Mesenteric fat pad (tissue), 1 donor: ENCODE measurements at regions not wholly inside any gene's neighbourhood (a gene's known extent, or its start where the extent isn't known, plus 50 kb on each side); places are given as distances from the start of the nearest gene placed in this dataset.

Experiments used
- DNase-seq: peaks from one replicate; pipeline ENCODE4 v3.0.0-alpha.2; 2020; ENCODE audit warnings: low spot score
- donor health status: DM: yes; HTN: yes; CAD: no.

DNA sequence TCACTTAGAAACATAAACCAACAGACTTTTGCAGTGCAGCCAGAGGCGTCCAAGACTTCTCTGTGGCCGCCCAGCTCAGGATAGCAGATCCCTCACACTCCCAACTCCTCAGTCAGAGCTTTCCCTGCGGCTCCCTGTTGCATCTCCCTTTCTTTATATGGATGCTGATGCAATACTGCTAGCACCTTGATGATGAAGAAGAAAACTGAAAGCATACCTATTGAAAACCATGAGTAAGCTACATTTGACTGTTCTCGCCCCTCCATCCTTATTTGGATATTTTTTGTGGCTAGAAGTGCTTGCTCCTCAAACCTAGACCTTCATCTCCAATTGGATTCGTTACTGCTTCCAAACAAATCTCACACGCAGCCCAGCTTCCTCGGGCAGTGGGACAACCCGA lies 57.3 kb upstream of the UBL3 start:
- DNase-seq, result no peak

GRCh38 chr13:29906432-29907011 lies 56.1 kb upstream of the UBL3 start:
- no peak for DNase-seq

DNA sequence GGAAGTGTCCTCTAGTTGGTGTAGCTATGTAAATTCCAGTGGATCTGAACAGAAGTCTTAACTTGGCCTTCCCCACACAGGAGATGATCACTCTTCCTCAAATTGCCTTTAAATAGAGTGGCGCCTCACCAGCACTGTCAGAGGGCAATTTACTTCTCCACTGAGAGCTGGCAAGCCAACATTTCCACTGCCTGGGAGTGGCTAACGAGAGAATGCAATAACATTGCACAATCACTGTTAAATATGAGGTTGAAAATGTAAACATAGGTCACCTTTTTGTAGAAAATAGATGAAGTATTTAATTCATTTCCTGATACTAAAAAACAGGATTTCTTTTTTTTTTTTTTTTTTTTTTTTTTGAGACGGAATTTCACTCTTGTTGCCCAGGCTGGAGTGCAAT lies 55.4 kb upstream of the UBL3 start:
- no peak for DNase-seq

DNA sequence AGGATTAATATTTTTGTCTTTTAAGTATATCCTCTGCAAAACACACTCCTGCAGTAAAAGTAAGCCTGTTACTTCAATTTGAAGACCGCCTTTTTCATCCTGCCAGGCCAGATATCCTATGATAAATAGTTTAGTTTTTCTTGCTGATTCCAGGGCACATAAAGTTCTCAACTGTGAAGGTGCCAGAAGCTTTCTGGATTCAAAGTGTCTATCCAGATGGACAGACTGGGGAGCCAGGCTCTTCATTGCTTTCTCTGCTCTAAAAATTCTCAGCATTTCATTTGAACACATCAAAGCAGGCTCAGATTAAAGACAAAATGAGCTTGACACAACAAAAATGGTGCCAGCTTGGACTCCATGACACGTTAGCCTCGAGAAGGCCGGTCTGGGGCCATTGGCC lies 53.6 kb upstream of the UBL3 start:
- no peak for DNase-seq

GRCh38 chr13:29903543-29903942 lies 53.1 kb upstream of the UBL3 start:
- no peak for DNase-seq

DNA sequence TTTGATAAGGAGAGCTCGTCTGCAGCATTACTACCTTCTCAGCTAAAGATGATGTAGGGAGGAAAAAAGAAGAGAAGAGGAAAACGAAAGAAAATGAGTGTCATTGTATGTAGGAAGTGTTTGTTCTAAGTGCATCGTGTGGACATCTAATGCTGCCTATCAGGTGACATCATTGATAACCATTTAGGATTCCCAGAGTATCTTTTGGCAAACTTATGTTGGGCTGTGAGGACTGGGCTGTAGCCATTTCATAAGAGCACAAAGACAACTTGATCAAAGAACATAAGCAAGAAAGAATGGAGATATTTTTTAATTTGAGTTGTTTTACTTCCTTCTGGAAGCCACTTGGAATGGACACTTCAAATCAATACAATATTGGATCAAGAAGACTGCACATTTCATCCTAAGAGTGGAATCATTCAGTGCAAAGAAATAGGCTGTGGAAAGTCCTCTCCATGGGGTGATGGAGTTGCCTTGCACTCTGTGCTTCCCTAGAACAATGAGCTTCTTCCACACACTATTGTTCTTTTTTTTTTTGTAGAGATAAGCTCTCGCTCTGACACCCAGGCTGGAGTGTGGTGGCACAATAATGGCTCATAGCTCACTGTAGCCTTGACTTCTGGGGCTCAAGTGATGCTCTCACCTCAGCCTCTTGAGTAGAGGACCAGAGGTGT lies 52.4 kb upstream of the UBL3 start:
- DNase-seq, result no peak

- no peak for DNase-seq
These were observed 51.6 kb upstream of the UBL3 start for GRCh38 chr13:29901710-29902631.
